DMS153 (cell line): ENCODE measurements at regions not wholly inside any gene's neighbourhood (a gene's known extent, or its start where the extent isn't known, plus 50 kb on each side); places are given as distances from the start of the nearest gene placed in this dataset.
"Not testable (repeated sequence)": the region's sequence is repeated elsewhere in the genome, so short reads cannot be mapped to it uniquely, and the experiment has no call there.

ENCODE experiments used
- DNase-seq: peaks from one replicate; lab custom pipeline; 2025; lab: John Stamatoyannopoulos, UW

GRCh38 chr1:102529446-102529845 is 532.7 kb upstream of the OLFM3 start:
- DNase-seq: no peak

DNA sequence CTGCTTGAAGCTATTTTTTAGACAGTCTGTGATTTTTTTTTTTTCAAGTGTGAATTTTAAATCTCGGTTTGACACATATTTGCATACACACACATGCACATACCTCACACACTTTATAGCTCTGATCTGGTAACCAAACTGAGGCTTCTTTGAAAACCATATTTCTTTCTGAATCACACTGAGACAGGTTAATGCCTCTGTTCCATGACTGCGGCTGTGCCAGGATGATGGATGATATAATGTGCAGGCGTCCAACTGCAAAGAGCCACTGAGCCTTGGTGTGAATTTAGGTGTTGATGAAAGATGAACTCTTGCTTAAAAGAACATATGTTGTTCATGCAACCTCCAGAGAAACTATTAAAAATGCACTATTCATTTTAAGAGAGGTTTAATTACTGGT is 504.0 kb upstream of the OLFM3 start:
- DNase-seq: no peak

- DNase-seq: no peak
Observed at GRCh38 chr1:102498929-102499328, 502.2 kb upstream of the OLFM3 start.

DNA sequence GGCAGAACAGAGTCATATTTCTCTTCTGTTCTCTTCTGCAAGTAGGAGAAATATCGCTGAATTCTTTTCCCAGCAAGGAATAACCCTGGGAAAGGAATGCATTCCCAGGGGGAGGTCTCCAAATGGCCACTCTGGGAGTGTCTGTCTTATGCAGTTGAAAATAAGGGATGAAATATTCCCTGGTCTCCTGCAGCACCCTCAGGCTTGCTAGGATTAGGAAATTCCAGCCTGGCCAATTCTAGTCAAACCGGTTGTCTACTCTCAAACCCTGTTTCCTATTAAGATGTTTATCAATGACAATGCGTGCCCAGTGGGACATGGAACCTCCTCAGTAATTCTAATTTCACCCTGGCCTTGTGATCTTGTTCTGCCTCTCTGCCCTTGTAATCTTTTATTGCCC is 501.1 kb upstream of the OLFM3 start:
- DNase-seq: not testable (repeated sequence)

GRCh38 chr1:102472520-102472919 is 475.8 kb upstream of the OLFM3 start:
- DNase-seq: no peak

DNA sequence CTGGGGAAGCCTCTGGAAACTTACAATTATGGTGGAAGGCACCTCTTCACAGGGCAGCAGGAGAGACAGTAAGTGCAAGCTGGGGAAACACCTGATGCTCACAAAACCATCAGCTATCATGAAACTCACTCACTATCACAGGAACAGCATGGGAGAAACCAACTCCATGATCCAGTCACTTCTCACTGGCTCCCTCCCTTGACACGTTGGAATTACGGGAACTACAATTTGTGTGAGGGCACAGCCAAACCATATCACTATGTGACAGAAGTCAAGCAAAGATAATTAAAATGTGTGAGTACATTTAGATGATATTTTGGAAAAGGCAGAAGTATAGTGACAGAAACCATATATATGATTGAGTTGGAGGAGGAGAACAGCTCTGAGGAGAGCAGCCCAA is 474.0 kb upstream of the OLFM3 start:
- no peak for DNase-seq

DNA sequence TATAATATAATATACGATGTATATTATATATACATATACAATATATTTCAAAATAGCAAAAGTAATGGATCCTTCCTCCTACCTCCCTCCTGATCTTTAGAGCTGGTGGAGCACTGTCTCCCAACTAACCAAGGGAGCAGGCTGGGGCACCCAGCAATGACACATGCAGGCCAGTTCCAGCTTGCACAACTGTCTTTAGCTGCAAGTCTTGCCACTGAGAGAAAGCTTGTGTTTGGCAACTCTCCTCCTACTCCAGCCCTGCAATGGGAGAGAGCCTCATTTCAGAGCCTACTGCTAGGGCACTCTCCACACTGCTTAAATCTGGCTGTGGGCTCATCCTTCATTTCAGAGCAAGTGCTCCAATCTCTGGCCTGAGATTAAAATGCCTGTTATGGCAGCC is 469.8 kb upstream of the OLFM3 start:
- no peak for DNase-seq

GRCh38 chr1:102463328-102463727 is 466.6 kb upstream of the OLFM3 start:
- no peak for DNase-seq

- DNase-seq: not testable (repeated sequence)
Observed at GRCh38 chr1:102442317-102442716, 445.6 kb upstream of the OLFM3 start.

DNA sequence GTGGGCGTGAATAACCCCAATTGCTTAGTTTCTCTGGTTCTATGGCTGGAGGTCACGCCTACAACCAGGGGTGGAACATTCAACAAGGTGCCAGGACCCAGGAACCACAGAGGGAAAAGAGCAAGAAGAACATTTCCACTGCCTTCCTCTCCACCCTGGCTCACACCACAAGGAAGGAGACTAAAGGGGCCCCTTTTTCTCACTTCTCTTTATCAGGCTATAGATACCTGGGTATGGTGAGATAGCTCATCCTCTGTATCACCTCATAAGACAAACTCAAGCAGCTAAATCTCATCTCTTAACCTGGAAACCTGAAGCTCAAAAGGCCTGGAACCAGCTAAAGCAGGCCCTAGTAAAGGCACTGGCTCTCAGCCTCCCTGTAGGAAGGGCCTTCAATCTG is 438.8 kb upstream of the OLFM3 start:
- DNase-seq: no peak

DNA sequence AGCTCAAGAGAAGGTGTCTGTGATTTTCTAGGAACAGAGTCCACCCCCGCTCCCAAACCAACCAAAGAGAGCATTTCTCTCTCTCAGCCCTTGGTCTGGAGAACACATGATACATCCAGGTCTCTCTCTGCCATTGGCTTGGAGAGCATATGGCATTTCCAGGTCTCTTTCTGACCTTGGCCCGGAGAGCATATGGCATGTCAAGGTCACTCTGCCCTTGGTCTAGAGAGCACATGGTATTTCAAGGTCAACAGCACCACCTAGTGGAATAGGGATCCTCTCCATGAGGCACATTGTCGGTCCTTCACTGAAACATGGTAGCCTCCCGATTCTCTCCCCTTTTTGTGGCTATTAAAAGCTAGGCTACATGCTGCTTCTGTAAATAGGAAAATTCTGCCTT is 437.7 kb upstream of the OLFM3 start:
- DNase-seq: peak; percentile 49

GRCh38 chr1:102431253-102431652 is 434.5 kb upstream of the OLFM3 start:
- no peak for DNase-seq

DNA sequence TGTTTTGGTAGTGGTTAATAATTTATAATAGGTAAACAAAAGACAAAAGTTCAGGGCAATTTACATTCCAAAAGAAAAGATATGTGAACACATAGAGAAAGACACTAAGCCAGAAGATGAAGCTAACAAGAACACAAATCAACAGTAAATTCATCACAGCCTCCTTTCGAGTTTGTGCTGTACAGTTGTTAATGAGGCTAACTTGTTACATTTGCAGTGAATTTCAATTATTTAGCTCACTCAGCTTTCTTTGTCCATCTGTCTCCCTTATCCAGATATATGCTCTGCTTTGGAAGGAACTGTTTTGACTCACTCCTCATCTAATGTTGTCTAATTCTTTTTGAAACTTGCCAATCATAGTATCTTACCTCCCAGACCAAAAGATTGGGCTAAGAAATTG is 423.3 kb upstream of the OLFM3 start:
- DNase-seq: no peak
